WERI-Rb-1 (cell line): ENCODE measurements at regions not wholly inside any gene's neighbourhood (a gene's known extent, or its start where the extent isn't known, plus 50 kb on each side); places are given as distances from the start of the nearest gene placed in this dataset.

Experiments used
- DNase-seq: peaks from one replicate; pipeline ENCODE4 v3.0.0-alpha.2; 2020
- H3K27ac ChIP-seq: fragments of 250-450 bp; sonication (Bioruptor Pico); 2 replicates; pipeline ENCODE4 v1.5.1; 2020; ENCODE audit warnings: mild to moderate bottlenecking, moderate library complexity
- H3K27me3 ChIP-seq: fragments of 250-450 bp; sonication (Bioruptor Pico); 2 replicates; pipeline ENCODE4 v1.5.1; 2021; ENCODE audit warnings: mild to moderate bottlenecking, low read depth, moderate library complexity; ENCODE audit not compliant: insufficient read depth, severe bottlenecking
- H3K36me3 ChIP-seq: fragments of 250-450 bp; sonication (Bioruptor Pico); 2 replicates; pipeline ENCODE4 v1.5.1; 2020; ENCODE audit warnings: mild to moderate bottlenecking, moderate library complexity
- H3K4me3 ChIP-seq: 2 replicates; pipeline ENCODE4 v1.5.1; 2011; ENCODE audit warnings: low read depth, mild to moderate bottlenecking, control low read depth, low read length
- H3K9me3 ChIP-seq: fragments of 250-450 bp; sonication (Bioruptor Pico); 2 replicates; pipeline ENCODE4 v1.5.1; 2021; ENCODE audit warnings: mild to moderate bottlenecking, moderate library complexity; ENCODE audit not compliant: severe bottlenecking
- TF ChIP-seq, protein P1 (sequence below): IDR thresholded peaks from 2 replicates; pipeline ENCODE4 v1.5.1; 2011; ENCODE audit warnings: low read depth, mild to moderate bottlenecking, control low read depth, inconsistent platforms, low read length

DNA sequence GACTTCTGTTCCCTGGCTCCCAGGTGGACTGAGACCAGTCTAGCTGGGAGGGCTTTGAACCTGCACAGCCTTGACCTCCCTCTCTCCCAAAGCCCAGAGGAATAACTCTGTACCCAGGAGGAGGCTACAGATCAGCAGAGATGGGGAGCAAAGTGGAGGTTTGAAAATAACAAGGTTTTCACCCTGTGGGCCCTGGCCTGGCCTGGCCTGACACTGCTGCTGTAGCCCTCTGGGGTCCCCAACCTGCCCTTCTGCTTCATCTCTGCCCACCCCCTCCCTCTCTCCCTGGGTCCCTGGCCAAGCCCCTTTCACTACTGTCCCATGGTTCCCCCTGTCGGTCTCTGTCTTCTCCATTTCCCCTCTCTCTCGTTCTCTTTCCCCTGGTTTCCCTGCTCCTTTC, 225.2 kb downstream of the BUD13 start:
- H3K9me3 ChIP-seq, result peaks cover 3% of the 10 kb centered on the region
- no peak for DNase-seq
- no peaks in the 10 kb centered on the region for H3K27me3 ChIP-seq
- TF ChIP-seq, protein P1, sequence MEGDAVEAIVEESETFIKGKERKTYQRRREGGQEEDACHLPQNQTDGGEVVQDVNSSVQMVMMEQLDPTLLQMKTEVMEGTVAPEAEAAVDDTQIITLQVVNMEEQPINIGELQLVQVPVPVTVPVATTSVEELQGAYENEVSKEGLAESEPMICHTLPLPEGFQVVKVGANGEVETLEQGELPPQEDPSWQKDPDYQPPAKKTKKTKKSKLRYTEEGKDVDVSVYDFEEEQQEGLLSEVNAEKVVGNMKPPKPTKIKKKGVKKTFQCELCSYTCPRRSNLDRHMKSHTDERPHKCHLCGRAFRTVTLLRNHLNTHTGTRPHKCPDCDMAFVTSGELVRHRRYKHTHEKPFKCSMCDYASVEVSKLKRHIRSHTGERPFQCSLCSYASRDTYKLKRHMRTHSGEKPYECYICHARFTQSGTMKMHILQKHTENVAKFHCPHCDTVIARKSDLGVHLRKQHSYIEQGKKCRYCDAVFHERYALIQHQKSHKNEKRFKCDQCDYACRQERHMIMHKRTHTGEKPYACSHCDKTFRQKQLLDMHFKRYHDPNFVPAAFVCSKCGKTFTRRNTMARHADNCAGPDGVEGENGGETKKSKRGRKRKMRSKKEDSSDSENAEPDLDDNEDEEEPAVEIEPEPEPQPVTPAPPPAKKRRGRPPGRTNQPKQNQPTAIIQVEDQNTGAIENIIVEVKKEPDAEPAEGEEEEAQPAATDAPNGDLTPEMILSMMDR, result no peak
- H3K27ac ChIP-seq, result no peak overlapping the region
- H3K4me3 ChIP-seq, result no peak overlapping the region
- H3K36me3 ChIP-seq, result no peaks in the 10 kb centered on the region

DNA sequence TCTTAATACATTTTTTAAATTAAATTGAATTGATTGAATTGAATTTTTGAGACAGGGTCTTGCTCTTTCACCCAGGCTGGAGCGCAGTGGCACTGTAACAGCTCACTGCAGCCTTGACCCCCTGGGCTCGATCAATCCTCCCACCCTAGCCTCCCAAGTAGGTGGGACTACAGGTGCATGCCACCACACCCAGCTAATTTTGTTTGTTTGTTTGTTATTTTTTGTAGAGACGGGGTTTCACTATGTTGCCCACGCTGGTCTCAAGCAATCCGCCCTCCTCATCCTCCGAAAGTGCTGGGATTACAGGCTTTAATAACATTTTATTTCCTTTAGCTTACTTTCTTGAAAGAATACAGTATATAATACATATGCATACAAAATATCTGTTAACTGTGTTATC, 226.9 kb downstream of the BUD13 start:
- TF ChIP-seq, protein P1, result no peak
- Histone ChIP-seq H3K27ac (no peak overlapping the region), H3K27me3 (no peaks in the 10 kb centered on the region), H3K4me3 (no peak overlapping the region), H3K9me3 (peaks cover 3% of the 10 kb centered on the region), H3K36me3 (no peaks in the 10 kb centered on the region)
- DNase-seq, result no peak

DNA sequence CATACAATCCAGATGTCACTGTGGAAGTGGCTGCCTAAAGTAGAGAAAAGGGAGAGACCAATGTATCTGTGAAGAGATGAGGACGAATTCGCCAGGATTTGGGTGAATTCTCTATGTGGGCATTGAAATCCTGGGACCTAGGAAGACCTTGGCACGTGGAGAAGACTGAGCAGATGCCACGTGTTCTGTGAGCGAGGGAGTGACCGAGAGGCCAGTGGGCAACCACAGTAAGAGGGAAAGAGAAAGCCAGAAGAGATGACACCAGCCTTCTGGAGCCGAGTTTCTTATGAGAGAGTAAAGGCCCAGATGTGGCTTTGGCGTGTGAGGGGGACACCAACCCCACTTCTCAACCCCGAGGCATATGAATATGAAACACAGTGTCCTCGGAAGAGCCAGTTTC, 228.1 kb downstream of the BUD13 start:
- Histone ChIP-seq H3K36me3 (no peaks in the 10 kb centered on the region), H3K27ac (no peak overlapping the region), H3K27me3 (no peaks in the 10 kb centered on the region), H3K9me3 (peaks cover 3% of the 10 kb centered on the region), H3K4me3 (no peak overlapping the region)
- no peak for DNase-seq
- TF ChIP-seq, protein P1, result no peak

DNA sequence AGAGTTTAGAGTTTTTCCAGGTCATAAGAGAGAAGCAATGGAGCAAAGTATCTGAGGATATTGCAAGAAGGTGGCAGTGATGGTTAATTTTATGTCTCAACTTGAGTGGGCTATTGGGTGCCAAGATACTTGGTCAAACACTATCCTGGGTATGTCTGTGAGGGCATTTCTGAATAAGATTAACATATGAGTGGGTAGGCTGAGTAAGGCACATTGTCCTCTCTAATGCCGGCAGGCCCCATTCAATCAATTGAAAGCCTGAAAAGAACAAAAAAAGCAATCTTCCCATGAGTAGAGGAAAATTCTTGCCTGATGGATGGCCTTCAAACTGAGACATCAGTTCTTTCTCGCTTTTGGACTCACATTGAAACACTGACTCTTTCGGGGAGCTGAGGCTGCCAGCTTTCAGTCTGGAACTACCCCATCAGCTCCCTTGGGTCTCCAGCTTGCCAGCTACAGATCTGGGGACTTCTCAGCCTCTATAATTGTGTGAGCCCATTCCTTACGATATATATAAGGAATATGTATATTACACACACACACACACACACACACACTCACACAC, 228.8 kb downstream of the BUD13 start:
- peaks cover 3% of the 10 kb centered on the region for H3K9me3 ChIP-seq
- DNase-seq, result no peak
- H3K27me3 ChIP-seq, result no peaks in the 10 kb centered on the region
- H3K36me3 ChIP-seq, result no peaks in the 10 kb centered on the region
- no peak overlapping the region for H3K27ac ChIP-seq
- no peak overlapping the region for H3K4me3 ChIP-seq
- TF ChIP-seq, protein P1, result no peak

DNA sequence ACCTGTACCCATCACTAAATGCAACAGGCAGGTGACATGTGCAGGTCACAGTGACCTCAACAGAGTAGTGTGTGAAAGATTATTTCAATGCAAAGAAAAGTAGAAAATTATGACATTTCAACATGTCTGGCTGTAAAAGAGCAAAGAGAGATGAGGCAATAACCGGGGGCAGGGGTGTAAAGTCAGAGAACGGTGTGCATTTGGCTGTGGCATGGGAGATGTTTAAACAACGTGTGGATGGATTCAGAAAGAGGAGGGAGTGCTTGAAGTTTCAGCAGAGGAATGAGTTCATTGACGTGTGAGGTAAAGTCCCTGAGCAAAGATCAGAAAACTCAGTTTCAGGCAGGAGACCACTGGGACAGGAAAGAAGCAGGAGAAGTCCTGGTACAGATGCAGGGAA, 229.7 kb downstream of the BUD13 start:
- Histone ChIP-seq H3K9me3 (no peaks in the 10 kb centered on the region), H3K27ac (no peak overlapping the region), H3K36me3 (no peaks in the 10 kb centered on the region), H3K27me3 (no peaks in the 10 kb centered on the region), H3K4me3 (no peak overlapping the region)
- no peak for DNase-seq
- TF ChIP-seq, protein P1, result no peak

DNA sequence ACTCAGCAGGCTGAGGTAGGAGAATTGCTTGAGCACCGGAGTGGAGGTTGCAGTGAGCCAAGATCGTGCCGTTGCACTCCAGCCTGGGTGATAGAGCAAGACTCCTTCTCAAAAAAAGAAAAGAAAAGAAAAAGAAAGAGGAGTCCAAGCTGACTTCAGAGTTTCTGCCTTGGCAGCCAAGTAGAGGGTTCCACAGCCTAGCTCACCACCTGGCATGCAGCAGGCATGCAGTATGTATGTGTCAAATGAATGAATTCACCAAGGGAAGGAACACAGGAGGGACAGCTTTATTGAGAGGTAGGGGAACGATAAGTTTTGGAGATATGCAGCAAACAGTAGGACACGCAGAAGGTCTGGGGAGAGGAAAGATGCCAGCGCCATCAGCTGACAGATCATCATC, 230.4 kb downstream of the BUD13 start:
- H3K36me3 ChIP-seq, result no peaks in the 10 kb centered on the region
- no peaks in the 10 kb centered on the region for H3K27me3 ChIP-seq
- H3K9me3 ChIP-seq, result no peaks in the 10 kb centered on the region
- no peak for DNase-seq
- no peak overlapping the region for H3K4me3 ChIP-seq
- no peak overlapping the region for H3K27ac ChIP-seq
- TF ChIP-seq, protein P1, result no peak
